GM12874 (cell line): ENCODE measurements at regions not wholly inside any gene's neighbourhood (a gene's known extent, or its start where the extent isn't known, plus 50 kb on each side); places are given as distances from the start of the nearest gene placed in this dataset.

Experiments
- CTCF ChIP-seq: IDR thresholded peaks from 2 replicates; pipeline ENCODE4 v1.5.1; 2011; ENCODE audit warnings: low read depth, mild to moderate bottlenecking, control low read depth, low read length, moderate library complexity; ENCODE audit not compliant: insufficient read depth

- no peak for TF ChIP-seq CTCF
Measured at GRCh38 chr5:103801681-103802080, 239.1 kb upstream of the NUDT12 start.

DNA sequence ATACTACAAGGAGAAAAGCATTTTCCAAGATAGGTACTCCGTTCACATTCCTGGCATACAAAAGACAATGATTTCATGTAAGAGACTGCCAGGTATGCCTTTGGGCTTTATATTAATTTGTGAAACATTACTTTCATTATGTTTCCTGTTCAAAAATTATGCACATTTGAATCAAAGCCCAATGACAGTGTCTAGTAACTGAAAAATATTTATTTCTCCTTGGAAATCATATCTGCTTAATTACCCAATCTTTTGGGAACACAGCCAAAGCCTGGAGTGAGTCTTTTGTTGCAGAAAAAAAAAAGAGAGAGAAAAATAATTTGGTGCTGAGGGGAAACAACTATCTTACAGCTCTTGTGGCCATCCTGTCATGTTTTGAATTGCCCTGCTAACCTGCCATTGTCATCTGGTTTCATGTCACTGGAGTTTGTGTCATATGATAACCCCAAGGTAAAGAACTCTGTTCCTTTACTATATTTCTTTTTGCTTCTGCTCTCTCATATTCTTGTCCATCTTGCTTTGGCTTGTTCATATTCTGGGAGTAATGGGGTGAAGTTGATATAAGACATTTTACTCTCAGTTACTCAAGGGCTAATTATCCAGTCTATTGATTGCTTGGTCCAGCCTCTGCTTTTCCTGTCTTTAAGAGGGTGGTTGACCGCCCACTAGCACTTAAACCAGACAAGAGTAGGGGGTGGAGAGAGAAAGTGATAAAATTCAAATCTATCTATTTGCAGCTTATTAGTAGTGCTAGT, 238.3 kb upstream of the NUDT12 start:
- no peak for TF ChIP-seq CTCF

- TF ChIP-seq CTCF: no peak
Measured at GRCh38 chr5:103793595-103794182, 231.1 kb upstream of the NUDT12 start.

DNA sequence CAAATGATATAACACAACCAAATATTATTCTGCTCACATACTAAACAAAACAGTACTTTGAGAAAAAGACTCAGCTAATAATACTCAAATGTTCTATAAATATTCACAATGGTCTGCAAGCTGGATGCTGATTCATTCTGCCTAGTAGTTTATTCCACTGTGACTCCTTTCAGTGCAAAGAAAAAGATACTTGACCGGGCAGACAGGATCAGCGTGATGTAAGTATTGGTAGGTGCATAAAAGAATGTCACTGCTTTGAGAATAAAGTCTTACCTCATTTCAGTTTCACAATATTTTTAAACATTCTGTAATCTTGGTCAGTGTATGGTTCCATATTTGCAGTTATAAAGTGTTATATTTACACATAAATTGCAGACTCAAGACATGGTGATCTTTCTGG, 223.0 kb upstream of the NUDT12 start:
- no peak for TF ChIP-seq CTCF

DNA sequence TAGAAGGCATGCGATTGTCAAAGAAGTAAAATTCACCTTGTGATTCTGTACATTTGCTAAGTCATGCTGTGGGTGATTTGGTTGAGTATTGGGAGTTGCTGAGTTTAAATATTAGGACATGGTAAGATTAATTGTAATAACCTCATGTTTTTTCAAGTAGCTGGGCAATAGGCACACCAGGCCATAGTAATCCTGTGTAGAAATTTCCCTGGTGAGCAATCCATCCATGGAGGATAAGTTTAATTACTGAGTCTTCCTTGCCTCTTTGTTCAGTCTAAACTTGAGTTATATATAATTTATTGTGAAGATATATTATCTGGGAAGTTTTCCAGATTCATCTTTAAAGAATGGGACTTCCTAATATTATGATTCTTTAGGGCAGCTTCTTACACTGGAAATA, 221.1 kb upstream of the NUDT12 start:
- TF ChIP-seq CTCF: no peak

DNA sequence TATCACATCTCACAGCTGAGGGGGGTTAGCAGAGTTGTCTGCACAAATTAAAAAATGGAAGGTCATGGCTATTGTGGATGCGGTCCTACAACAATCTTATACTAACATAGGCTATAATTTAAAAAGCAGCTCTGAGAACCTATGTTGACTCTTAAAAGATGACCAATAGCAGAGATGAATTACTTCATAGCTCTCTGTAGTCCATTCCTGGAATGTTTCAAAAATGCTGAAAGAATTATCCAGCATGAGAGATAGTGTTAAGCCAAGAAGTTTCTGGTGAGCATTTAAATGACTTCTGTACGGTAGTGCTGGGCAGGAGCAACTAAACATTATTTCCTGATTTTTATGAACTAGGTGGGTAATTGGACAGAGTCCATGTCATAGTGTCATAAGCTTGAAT, 218.2 kb upstream of the NUDT12 start:
- no peak for TF ChIP-seq CTCF

- no peak for TF ChIP-seq CTCF
Measured at GRCh38 chr5:103774721-103775120, 212.1 kb upstream of the NUDT12 start.
